NCI-H2107 treated with DMSO at 0.1 percent for 48 hours (cell line): ENCODE measurements at regions not wholly inside any gene's neighbourhood (a gene's known extent, or its start where the extent isn't known, plus 50 kb on each side); places are given as distances from the start of the nearest gene placed in this dataset.
"Not testable (repeated sequence)": the region's sequence is repeated elsewhere in the genome, so short reads cannot be mapped to it uniquely, and the experiment has no call there.

Experiments used
- DNase-seq: peaks from one replicate; lab custom pipeline; 2025; ENCODE audit not compliant: unreplicated experiment; lab: John Stamatoyannopoulos, UW

DNA sequence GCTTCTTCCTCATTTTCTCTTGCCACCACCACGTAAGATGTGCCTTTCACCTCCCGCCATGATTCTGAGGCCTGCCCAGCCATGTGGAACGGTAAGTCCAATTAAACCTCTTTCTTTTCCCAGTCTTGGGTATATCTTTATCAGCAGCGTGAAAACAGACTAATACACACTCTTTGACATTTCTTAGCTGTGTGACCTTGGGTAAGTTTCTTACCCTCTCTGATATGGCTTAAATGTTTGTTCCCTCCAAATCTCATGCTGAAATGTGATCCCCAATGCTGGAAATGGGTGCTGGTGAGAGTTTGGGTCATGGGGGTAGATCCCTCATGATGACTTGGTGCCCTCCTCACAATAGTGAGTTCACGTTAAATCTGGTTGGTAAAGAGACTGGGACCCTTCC, 188.8 kb upstream of the IRX4 start:
- no peak for DNase-seq

DNA sequence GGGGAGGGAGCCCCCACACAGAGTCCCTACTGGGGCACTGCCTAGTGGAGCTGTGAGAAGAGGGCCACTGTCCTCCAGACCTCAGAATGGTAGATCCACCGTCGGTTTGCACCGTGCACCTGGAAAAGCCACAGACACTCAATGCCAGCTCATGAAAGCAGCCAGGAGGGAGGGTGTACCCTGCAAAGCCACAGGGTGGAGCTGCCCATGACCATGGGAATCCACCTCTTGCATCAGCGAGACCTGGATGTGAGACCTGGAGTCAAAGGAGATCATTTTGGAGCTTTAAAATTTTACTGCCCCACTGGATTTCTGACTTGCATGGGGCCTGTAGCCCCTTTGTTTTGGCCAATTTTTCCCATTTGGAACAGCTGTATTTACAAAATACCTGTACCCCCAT, 188.1 kb upstream of the IRX4 start:
- DNase-seq, result not testable (repeated sequence)

DNA sequence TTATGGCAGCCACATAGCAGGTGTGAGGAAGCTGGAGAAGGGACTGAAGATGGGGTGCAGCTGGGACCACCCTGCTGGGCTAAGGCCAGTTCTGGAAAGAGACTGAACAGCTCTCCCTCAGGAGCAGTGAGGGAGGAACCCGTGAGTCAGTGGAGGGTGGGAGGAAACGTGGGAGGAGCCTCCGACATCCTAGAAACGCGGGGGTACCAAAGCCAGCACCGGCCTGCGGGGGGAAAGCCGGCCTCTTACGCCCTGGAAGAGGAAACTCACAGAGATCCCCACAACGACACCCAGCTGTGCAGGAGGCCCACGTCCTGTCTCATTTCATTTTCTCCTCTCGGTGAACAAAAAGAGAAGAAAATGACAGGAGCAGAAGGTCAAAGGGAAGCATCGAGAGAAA, 185.8 kb upstream of the IRX4 start:
- no peak for DNase-seq

DNA sequence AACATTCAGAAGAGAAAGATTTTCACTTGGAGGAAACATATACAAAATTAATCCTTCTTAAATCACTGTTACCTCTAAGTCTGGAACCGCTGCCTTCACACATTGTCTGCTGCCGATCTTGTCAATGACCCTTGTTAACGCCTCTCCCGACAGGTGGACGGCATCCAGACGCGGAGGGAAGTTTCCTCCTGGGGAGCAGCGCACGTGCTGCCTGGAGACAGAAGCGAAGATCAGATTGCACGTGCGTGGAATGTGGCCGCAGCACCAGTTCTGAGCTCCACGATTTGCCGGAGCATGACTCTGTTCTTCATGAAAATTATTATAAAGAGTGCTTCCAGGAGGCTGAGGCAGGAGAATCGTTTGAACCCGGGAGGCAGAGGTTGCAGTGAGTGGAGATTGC, 183.6 kb upstream of the IRX4 start:
- no peak for DNase-seq

DNA sequence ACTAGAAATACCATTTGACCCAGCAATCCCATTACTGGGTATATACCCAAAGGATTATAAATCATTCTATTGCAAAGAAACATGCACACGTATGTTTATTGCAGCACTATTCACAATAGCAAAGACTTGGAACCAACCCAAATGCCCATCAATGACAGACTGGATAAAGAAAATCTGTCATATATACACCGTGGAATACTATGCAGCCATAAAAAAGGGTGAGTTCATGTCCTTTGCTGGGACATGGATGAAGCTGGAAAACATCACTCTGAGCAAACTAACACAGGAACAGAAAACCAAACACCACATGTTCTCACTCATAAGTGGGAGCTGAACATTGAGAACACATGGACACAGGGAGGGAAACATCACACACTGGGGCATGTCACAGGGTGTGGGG, 180.7 kb upstream of the IRX4 start:
- not testable (repeated sequence) for DNase-seq

DNA sequence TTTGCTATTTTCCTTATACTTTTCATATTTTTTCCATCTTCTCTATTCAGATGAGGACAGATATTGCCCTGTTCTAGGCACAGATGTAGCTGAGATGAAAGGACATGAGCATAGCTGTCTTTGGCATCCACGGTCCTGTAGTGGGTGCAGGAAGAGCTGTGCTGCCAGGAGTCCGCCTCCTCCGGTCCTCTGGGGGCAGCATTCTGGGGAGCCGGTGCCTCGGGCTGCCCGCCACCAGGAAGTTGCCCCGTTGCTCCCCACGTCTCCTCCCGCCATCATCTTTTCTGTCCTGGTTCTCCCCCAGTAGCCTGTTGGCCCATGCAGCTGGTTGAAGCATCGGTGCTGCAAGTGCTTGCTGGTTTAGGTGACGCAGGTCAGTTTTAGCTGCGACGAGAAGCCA, 170.0 kb upstream of the IRX4 start:
- no peak for DNase-seq

DNA sequence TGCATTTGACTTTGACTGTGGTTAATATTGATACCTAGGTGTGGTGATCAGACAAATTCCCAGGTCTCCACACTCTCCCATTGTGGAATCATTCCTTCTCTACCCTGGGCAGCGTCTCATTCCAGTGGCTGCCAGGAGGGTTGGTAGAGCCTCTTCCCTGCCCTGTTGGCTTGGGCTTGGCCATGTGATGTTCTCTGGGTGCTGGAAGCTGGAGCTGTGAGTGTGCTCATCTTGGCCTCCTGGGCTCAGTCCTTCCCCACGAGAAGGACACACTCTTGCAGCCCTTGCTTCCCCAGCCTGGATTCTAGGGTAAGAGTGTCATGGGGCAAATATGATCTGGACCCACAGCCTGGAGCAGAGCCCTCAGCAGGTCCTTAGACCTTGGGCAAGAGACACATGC, 167.2 kb upstream of the IRX4 start:
- no peak for DNase-seq

DNA sequence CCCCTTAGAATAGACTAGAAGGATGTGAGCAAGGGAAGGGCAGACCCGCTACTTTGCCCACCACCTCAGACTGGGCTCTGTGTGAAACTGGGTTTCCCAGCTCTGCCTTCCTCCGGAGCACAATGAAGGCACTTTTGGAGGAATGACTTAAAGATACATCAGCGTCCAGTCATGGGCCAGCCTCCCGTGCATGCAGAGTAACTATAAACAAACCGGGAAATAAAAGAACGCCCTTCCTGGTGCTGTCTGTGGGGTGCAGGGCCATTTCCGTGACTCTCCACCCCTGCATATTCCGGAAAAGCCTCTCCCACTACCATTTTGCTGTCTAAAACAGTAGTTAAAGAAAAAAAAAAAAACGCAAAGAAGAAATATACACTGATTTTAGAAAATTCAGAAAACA, 165.9 kb upstream of the IRX4 start:
- DNase-seq, result no peak

DNA sequence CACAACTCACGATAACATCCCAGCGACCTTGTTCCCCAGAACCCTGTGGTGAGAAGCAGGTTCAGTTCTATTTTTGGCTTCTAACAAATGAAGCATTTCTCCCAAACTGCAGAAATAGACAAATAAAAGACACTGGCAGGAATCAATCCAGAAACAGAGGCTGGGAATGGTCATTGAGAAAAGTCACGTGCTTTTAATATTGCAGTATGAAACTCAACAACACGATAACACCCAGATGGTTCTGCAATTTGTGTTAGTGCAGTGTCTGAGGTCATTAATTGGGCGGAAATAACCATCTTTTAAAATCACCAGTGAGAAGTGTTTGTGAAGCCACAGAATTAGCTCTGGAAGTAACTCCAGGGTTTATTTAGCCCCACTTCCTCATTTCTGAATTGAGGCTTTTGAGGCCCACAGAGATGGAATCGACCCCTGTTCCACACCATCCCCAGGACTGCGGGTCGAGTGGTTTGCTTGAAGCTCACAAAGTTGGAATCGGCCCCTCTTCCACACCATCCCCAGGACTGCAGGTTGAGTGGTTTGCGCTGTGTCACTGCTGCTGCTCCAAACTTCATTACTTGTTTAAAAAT, 164.7 kb upstream of the IRX4 start:
- no peak for DNase-seq

DNA sequence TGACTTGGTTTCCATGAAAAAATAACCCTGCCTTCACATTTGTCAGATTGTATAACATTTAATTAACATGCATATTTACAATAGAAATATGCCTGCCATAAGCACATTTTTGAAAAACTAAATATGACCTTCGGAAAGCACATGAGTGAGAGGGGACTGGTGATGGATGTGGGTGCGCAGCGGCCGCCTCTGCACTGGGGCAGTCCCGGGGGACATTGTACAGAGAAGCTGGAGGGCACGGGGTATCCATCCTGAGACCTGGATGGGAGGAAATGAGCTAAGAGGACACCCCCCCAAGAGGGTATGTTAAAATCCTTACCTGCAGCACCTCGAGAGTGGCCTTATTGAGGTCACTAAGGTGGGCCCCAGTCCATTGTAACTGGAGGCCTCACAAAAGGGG, 161.3 kb upstream of the IRX4 start:
- no peak for DNase-seq

DNA sequence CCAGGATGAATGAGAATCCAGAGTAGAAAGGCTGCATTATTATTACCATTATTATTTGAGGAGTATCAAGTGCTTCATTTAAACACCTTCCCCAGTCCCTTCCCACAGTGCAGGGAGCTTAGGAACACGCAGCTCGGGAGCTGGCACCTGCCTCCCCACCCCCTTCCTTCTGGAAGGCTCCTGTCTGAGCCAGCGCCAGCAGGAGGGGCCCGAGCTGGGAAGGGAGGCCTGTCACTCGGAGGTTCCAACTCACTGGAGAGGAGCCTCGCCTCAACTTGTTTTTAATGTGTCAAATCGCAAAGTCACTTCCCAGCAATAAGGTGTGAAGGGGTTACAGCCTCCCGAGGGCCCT, 156.4 kb upstream of the IRX4 start:
- peak; percentile 9 for DNase-seq

DNA sequence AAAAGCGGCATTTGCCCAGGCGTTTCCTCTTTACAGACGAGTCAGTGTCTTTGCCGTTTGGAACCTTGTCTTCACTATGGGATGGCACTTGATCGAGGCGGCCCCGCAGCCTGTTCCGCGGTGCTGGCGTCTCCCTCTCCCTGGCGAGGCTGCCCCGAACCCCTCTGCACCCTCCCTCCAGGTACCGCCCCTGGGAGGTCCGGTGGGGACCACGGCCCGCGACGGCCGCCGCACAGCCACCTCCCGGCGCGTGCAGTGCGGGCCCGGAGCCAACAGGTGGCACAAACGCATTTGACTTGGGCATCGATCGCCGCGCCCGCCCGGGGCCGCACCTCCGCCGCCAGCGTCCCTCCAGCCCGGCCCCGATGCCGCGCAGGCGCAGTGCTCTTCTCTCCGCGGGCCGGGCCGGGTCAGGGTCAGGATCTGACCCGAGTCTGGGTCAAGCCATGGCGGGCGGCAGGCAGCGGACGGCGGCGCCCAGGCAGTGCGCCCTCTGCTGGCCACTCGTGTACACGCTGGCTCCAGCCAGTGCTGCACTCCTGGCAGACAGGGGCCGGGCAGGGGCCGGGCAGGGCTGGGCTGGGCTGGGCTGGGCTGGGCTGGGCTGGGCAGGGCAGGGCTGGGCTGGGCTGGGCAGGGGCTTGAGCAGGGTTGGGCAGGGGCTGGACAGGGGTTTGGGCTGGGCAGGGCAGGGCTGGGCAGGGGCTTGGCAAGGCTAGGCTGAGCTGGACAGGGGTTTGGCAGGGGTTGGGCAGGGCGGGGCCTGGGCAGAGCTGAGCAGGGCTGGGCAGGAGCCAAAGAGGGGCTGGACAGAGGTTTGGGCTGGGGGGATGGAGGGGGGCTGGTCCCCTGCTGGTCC, 155.8 kb upstream of the IRX4 start:
- DNase-seq, result peak; percentile 11

DNA sequence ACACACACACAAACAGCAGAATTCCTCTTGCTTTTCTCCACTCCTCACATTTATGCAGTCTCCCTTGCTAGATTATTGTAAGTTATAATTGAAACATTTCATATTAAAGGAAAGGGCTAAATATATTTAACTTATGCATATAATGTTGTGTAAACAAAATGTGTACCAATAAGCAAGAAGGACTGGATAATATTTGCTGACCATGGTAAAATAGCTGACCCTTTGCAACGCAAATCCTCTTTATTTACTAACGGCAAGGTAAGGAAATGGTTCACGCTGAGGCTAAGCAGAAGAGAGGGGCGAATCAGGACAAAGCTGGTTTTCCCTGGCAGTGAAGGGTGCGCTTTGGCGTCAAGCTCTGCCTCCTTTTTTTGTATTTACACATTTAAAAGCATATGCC, 154.2 kb upstream of the IRX4 start:
- no peak for DNase-seq

DNA sequence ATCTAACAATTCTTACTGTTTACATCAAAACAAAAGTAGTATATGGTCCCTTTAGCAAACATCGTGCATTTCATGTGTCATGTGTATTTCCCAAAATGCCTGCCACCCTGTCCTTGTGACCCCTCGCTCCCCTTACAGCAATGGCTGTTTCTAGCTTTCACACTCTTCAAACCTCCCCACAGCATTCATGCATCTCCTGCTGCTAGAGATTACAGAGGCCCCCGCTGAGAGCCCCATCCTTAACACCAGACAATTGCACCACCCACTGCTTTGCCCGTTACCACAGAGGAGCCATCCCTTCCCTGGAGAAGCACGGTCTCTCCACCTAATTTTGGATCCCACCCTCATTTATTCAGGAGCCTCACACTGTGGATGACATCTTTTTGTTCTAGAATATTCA, 149.7 kb upstream of the IRX4 start:
- DNase-seq, result no peak

DNA sequence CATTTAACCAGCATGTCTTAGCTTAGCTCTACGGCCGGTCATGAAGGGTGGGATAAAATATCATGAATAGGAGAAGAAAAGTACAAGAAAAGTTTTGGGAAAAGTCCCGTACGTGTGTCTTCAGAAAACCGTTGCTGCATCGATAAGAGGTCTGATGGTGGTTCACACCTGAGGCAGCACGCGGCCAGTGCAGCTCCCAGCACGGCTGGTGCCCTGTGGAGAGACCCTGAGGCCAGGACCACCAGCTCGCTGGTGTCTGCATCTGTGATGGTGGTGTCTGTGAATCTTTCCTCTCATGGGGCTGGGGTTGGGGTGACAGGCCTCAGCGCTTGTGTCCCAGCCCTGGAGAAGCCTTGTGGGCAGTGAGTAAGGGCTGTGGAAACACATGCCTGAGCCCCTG, 148.9 kb upstream of the IRX4 start:
- no peak for DNase-seq

DNA sequence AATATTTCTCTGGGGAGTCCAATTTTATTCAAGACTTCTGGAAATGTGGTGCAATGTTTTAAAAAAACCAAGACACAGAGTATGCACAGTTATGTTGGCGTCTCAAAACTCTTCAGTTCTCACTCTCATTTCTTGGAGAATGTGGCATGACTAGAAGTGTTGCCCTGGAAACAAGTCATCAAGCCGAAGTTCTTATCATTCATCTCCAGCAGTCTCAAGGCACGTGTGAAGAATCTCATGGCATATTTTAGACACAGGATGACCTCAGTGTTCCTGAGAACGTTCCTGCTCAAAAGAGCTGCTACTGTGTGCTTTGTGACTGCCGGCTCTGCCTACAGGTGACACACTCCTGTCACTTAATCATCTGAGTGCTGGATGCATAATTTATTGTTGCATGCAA, 147.4 kb upstream of the IRX4 start:
- DNase-seq, result no peak

DNA sequence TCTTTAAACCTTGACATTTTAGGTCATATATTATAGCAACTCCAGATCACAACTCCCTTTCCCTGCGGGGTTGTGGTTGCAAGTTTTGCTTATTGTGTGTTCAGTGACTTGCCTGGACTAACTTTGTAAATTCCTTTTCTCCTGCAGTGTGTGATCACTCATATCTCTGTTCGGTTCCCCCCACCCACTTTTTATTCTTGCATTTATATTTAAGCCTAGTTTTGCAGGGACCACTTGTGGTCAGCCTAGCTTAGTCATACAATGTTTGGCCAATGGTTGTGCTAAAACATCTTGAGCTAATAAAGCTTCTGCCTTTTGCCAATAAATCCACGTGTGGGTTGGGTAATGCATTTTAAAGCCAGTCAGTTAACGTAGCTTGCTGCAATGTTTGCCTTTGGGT, 146.5 kb upstream of the IRX4 start:
- no peak for DNase-seq

DNA sequence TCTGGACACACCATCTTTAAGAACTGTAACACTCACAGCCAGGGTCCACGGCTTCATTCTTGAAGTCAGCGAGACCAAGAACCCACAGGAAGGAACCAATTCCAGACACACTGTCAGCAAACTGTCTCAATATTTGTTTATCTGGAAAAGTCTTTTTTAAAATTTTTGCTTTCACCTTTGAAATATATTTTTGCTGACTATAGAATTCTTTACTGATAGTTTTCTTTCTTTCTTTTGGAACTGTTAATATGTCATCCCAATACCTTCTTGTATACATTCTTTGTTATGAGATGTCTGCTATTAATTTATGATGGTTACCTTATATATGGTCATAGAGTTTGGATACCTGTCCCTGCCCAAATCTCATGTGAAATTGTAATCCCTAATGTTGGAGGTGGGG, 145.1 kb upstream of the IRX4 start:
- no peak for DNase-seq

DNA sequence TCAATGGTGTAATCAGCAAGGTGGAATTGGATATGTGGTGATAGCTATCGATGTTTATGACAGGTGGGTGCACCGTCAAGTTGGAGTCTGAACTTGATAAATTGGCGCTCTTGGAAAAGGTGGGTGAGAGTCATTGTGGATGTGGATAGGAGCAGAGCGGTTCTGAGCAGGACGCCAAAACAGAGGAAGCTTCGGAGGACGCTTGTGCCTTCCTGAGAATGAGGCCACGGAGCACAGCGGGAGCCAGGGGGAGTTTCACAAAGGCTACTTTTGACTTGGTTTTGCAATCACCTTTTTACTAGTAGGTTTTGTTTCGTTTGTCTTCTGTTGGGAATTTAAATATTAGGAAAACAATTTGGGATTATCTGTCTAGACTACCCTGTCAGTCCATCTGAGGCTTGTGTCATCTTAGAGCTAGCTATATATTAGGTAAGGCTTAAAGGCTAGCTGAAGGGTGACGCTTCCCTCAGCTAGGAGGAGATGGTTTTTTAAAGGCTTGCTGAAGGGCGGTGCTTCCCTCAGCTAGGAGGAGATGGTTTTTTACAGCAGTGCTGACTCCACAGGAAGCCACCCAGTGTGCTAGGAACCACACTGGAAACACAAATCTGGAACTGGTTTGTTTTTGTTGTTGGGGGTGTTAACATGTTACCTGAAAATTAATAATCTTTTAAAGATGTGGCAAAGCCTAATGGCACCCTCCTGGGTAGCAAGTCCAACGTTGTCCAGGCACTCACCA, 142.4 kb upstream of the IRX4 start:
- DNase-seq, result no peak

DNA sequence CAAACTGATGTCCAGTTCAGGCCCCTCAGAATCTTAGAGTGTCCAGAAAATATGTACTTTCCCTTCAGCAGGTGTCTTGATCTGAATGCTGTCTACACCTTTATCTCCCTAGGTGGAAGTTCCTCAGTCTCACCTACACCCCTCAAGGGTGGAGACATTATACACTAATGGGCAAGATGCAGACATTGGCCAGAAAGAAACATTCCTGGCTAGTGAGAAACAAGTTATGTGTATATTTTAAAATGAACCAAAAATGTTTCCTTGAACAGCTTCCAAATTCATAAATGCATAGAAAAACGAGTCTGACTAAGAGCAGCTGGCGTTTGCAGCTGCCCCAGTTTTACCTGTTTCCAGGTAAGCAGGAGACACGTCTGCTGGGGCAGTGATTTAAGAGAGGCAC, 140.5 kb upstream of the IRX4 start:
- DNase-seq, result no peak

DNA sequence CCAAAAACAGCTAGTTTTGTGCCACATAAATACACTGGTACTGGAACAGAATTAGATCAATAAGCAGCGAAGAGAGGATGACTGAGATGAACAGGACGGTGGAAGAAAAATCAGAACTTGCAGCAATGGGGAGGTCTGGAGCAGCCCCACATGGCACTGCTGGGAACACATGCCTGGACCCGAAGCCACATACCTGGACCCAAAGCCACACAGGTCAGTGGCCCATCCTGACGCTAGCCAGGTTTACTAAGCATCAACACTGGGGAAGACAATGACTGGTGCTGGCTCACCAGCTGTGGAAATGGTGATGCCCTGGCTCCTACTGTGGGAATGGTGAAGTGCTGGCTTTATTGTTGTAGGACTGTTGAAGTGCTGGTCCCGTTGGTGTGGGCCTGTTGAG, 139.7 kb upstream of the IRX4 start:
- no peak for DNase-seq

DNA sequence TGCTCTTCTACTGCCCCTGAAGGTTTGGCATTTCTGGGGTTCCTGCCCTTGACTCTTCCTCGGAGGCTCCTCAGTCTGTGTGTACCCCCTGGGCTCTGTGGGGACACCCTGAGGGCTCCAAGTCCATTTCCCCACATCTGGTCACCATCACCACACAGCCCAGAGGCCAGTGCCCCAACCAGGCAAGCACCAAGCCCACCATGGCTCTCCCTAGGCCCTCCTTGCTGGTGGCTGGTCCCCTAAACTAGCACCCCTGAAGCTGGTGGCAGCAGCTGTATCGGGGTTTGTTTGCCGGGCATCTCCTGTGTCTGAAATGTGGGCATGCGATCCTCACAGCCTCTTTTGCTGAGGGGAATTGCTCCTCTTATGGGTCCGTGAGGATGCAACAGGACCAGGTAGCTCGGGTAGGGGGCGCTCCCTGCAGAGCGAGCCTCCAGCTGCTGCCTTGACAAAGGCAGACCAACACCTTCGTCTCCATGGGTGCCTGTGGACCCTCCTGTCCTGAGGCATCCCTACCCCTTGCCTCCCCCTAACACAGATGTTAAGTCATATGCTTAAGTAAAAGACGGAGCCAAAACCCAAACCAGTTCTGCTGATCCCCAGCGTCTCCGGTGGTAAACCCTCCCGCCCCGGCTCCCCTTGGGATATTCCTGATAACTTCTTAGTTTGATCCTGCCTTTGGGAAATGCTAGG, 138.9 kb upstream of the IRX4 start:
- DNase-seq, result no peak
